ENCODE measurements at regions not wholly inside any gene's neighbourhood (a gene's known extent, or its start where the extent isn't known, plus 50 kb on each side); places are given as distances from the start of the nearest gene placed in this dataset.
A peak's percentile ranks its signal among the peaks of the same experiment; 100 is the strongest.

GRCh38 chr3:153079386-153079785 lies 82.6 kb upstream of the RAP2B start:
- no peak for FAIRE-seq

- no peak for FAIRE-seq
Measured at GRCh38 chr3:153080778-153081240, 81.2 kb upstream of the RAP2B start.

GRCh38 chr3:153084431-153084830 lies 77.6 kb upstream of the RAP2B start:
- no peak for FAIRE-seq

GRCh38 chr3:153087595-153088566 lies 74.1 kb upstream of the RAP2B start:
- peak; percentile 53 for FAIRE-seq

GRCh38 chr3:153089620-153090019 lies 72.4 kb upstream of the RAP2B start:
- FAIRE-seq: no peak

GRCh38 chr3:153090973-153091372 lies 71.1 kb upstream of the RAP2B start:
- no peak for FAIRE-seq

- no peak for FAIRE-seq
Measured at GRCh38 chr3:153093629-153094028, 68.4 kb upstream of the RAP2B start.

- FAIRE-seq: no peak
Measured at GRCh38 chr3:153094386-153094785, 67.6 kb upstream of the RAP2B start.

GRCh38 chr3:153095441-153095840 lies 66.6 kb upstream of the RAP2B start:
- FAIRE-seq: no peak

- FAIRE-seq: no peak
Measured at GRCh38 chr3:153096731-153097131, 65.3 kb upstream of the RAP2B start.

GRCh38 chr3:153097213-153097612 lies 64.8 kb upstream of the RAP2B start:
- no peak for FAIRE-seq

- FAIRE-seq: no peak
Measured at GRCh38 chr3:153099131-153099530, 62.9 kb upstream of the RAP2B start.

GRCh38 chr3:153103406-153103945 lies 58.5 kb upstream of the RAP2B start:
- no peak for FAIRE-seq

- no peak for FAIRE-seq
Measured at GRCh38 chr3:153110041-153110440, 52.0 kb upstream of the RAP2B start.

GRCh38 chr3:153111016-153111415 lies 51.0 kb upstream of the RAP2B start:
- peak; percentile 77 for FAIRE-seq
